HepG2 (cell line): ENCODE measurements at regions not wholly inside any gene's neighbourhood (a gene's known extent, or its start where the extent isn't known, plus 50 kb on each side); places are given as distances from the start of the nearest gene placed in this dataset.
A peak's percentile ranks its signal among the peaks of the same experiment; 100 is the strongest.

ENCODE experiments used
- ATAC-seq: fragments of 200-7000 bp; cut with Tn5 transposase; 3 replicates; pipeline ENCODE4 v1.9.1; 2020; ENCODE audit warnings: mild to moderate bottlenecking, moderate library complexity
- BruUV-seq: library from RNA; stranded (reverse); fragments of 400-500 nt; replicated peaks from 2 replicates; lab custom pipeline; 2021; lab: Mats Ljungman, UMichigan
- CTCF ChIA-PET: fragments of 300-600 bp; formaldehyde crosslinking; extraction: SDS; loops from one replicate; lab custom pipeline; 2021; ENCODE audit warnings: low total read pairs, inconsistent platforms, low intra/inter-chr PET ratio; lab: Yijun Ruan, JAX
- POLR2A ChIA-PET: fragments of 350-600 bp; sonication (Branson Sonifier 250); formaldehyde crosslinking; loops from one replicate; lab custom pipeline; 2020; ENCODE audit warnings: antibody characterized with exemption, inconsistent platforms; lab: Yijun Ruan, JAX
- DNase-seq: peaks from one replicate; pipeline ENCODE4 v3.0.0-alpha.2; 2015; ENCODE audit warnings: low spot score
- FAIRE-seq: peaks from 3 replicates; lab custom pipeline; 2011; peaks lifted over from hg19 to GRCh38; lab: Jason Lieb, UNC
- H2AFZ ChIP-seq: one replicate; pipeline ENCODE4 v1.6.1; 2011; ENCODE audit warnings: low read length, inconsistent platforms
- H3K27ac ChIP-seq: fragments of 300-600 bp; 3 replicates; pipeline ENCODE4 v1.8.0; 2011; ENCODE audit warnings: mixed run types, mild to moderate bottlenecking, mixed read lengths, low read length, inconsistent platforms; ENCODE audit not compliant: insufficient read depth; ENCODE audit errors: extremely low read length
- H3K27me3 ChIP-seq, 2 experiments: fragments of 200-600 bp in 1 of 2; 2 replicates in 1 of 2; 3 replicates in 1 of 2; pipeline versions ENCODE4 v1.6.0 to v1.8.0; 2011; ENCODE audit warnings: low read length in 2 of 2, mild to moderate bottlenecking in 2 of 2, moderate library complexity in 2 of 2, inconsistent platforms in 1 of 2; ENCODE audit not compliant: insufficient read depth in 2 of 2, control insufficient read depth in 1 of 2
- H3K36me3 ChIP-seq, 2 experiments: fragments of 200-600 bp in 1 of 2; replicated peaks in 1 of 2; 2 replicates in 1 of 2; 3 replicates in 1 of 2; pipeline versions ENCODE4 v1.5.1 to v1.8.0; 2011; ENCODE audit warnings: low read length in 2 of 2, inconsistent platforms in 1 of 2; ENCODE audit not compliant: insufficient read depth in 2 of 2, control insufficient read depth in 1 of 2
- H3K4me1 ChIP-seq: 2 replicates; pipeline ENCODE4 v1.5.1; 2012; ENCODE audit warnings: low read length, inconsistent platforms; ENCODE audit not compliant: insufficient read depth
- H3K4me2 ChIP-seq: 2 replicates; pipeline ENCODE4 v1.6.0; 2011; ENCODE audit warnings: low read depth, low read length, inconsistent platforms
- H3K4me3 ChIP-seq, 3 experiments: fragments of 200-600 bp in 1 of 3; sonication (generic), shearing (Covaris generic) in 1 of 3; replicated peaks in 1 of 3; 2 replicates each; pipeline ENCODE4 v1.5.1; 2011 to 2016; ENCODE audit warnings: low read length in 3 of 3, inconsistent platforms in 2 of 3, low read depth in 2 of 3, mild to moderate bottlenecking in 2 of 3, control low read depth in 1 of 3, mixed read lengths in 1 of 3; ENCODE audit not compliant: insufficient read depth in 1 of 3
- H3K79me2 ChIP-seq: one replicate; pipeline ENCODE4 v1.6.1; 2011; ENCODE audit warnings: low read length, inconsistent platforms; ENCODE audit not compliant: insufficient read depth
- H3K9ac ChIP-seq: 2 replicates; pipeline ENCODE4 v1.6.0; 2011; ENCODE audit warnings: mild to moderate bottlenecking, low read depth, low read length, inconsistent platforms; ENCODE audit not compliant: insufficient read depth
- H3K9me3 ChIP-seq: 2 replicates; pipeline ENCODE4 v1.5.1; 2012; ENCODE audit warnings: mild to moderate bottlenecking, low read length
- H4K20me1 ChIP-seq: 2 replicates; pipeline ENCODE4 v1.6.0; 2011; ENCODE audit warnings: inconsistent platforms, mild to moderate bottlenecking, low read length, moderate library complexity; ENCODE audit not compliant: insufficient read depth
- NCOA1 ChIP-seq: sonication (generic); formaldehyde crosslinking; IDR thresholded peaks from 2 replicates; pipeline ENCODE4 v1.9.0; 2021; ENCODE audit warnings: missing genetic modification reagents
- NR2F1 ChIP-seq, 2 experiments: fragments of 450-650 bp in 1 of 2; formaldehyde crosslinking in 1 of 2; IDR thresholded peaks; 2 replicates each; pipeline versions ENCODE4 v1.5.0 to v1.6.1; 2016 to 2020; ENCODE audit warnings: mild to moderate bottlenecking in 1 of 2, missing compliant biosample characterization in 1 of 2, missing genetic modification reagents in 1 of 2, moderate library complexity in 1 of 2
- TEF ChIP-seq: sonication (generic); formaldehyde crosslinking; IDR thresholded peaks from 2 replicates; pipeline ENCODE4 v1.5.0; 2020; ENCODE audit warnings: missing genetic modification reagents
- ZBED4 ChIP-seq: sonication (generic); formaldehyde crosslinking; IDR thresholded peaks from 2 replicates; pipeline ENCODE4 v1.4.0; 2020; ENCODE audit warnings: missing genetic modification reagents, borderline replicate concordance
- ZBTB43 ChIP-seq: sonication (generic); formaldehyde crosslinking; conservative IDR thresholded peaks from 2 replicates; pipeline ENCODE4 v1.4.0; 2020; ENCODE audit warnings: missing genetic modification reagents
- ZNF12 ChIP-seq: sonication (generic); formaldehyde crosslinking; IDR thresholded peaks from 2 replicates; pipeline ENCODE4 v1.5.0; 2020; ENCODE audit warnings: missing genetic modification reagents
- ZNF891 ChIP-seq: sonication (generic); formaldehyde crosslinking; IDR thresholded peaks from 2 replicates; pipeline ENCODE4 v1.5.0; 2020; ENCODE audit warnings: mild to moderate bottlenecking, missing genetic modification reagents
- WGBS: methylation state at CpG from one replicate; pipeline ENCODE4 v1.1.6; 2017; ENCODE audit warnings: low lambda C conversion rate; 5-methylcytosine and 5-hydroxymethylcytosine counted together
- in situ Hi-C: cut with HindIII; loops from 2 replicates; pipeline ENCODE4 v1.10.0; 2017; ENCODE audit warnings: low pct_unique_long_range_greater_than_20kb; ENCODE audit not compliant: extremely low pct_ligation_motif_present
- intact Hi-C: fragments of 100-400 bp; cut with micrococcal nuclease; formaldehyde crosslinking; loops from one replicate; pipeline ENCODE4 v1.10.0; 2022; ENCODE audit not compliant: unreplicated experiment
- TF ChIP-seq, protein P1 (sequence below): sonication (generic); formaldehyde crosslinking; IDR thresholded peaks from 2 replicates; pipeline ENCODE4 v1.4.0; 2020; ENCODE audit warnings: missing genetic modification reagents
- TF ChIP-seq, protein P2 (sequence below): sonication (generic); formaldehyde crosslinking; IDR thresholded peaks from 2 replicates; pipeline ENCODE4 v1.8.1; 2023; ENCODE audit warnings: mild to moderate bottlenecking, inconsistent platforms, moderate library complexity, missing genetic modification reagents, borderline replicate concordance
- TF ChIP-seq, protein P3 (sequence below): IDR thresholded peaks from 2 replicates; pipeline ENCODE4 v1.6.1; 2016

DNA sequence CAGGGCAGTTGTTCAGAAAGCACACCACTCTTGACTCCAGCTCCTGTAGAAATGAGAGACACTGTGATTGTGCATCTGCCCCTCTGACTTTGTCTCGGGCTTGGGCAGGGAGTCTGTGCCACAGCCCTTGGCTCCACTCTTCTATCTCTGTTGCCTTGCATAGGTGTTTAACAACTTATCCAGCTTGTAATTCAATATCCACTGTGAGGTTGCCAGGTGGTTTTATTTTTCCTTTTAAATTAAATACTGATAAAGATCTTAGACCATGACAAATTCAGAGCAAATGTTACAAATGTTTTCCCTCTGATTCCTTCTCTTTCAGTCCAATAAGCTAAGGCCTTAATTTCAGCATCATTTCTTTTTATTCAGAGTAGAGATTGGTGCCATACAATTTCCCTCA is 421.7 kb downstream of the STK39 start (continued):
- TF ChIP-seq ZBED4 (CRISPR knock-in tag): no peak
- TF ChIP-seq NCOA1 (CRISPR knock-in tag): no peak
- no peak for TF ChIP-seq TEF (CRISPR knock-in tag)
- TF ChIP-seq ZNF891: no peak

- H2AFZ ChIP-seq: no peak overlapping the region
- intact Hi-C loops (no loop called here), in situ Hi-C loops (no loop called here)
- H4K20me1 ChIP-seq: no peaks in the 10 kb centered on the region
- H3K27ac ChIP-seq: no peak overlapping the region
- H3K4me3 ChIP-seq: no peak overlapping the region
- ChIA-PET POLR2A (no interaction called here), CTCF (no interaction called here)
- WGBS: 92% methylated on average over 3 of the region's 3 CpGs
- no peaks in the 10 kb centered on the region for H3K9me3 ChIP-seq
- no peak overlapping the region for H3K9ac ChIP-seq
- peaks cover 32% of the 10 kb centered on the region for H3K4me1 ChIP-seq
- no peaks in the 10 kb centered on the region for H3K79me2 ChIP-seq
- H3K4me2 ChIP-seq: no peak overlapping the region
- no peak for ATAC-seq
- no peaks in the 10 kb centered on the region for H3K27me3 ChIP-seq
- FAIRE-seq: no peak
- H3K36me3 ChIP-seq: no peaks in the 10 kb centered on the region
- BruUV-seq: no TSS peak
- DNase-seq: no peak
- TF ChIP-seq, protein P1, sequence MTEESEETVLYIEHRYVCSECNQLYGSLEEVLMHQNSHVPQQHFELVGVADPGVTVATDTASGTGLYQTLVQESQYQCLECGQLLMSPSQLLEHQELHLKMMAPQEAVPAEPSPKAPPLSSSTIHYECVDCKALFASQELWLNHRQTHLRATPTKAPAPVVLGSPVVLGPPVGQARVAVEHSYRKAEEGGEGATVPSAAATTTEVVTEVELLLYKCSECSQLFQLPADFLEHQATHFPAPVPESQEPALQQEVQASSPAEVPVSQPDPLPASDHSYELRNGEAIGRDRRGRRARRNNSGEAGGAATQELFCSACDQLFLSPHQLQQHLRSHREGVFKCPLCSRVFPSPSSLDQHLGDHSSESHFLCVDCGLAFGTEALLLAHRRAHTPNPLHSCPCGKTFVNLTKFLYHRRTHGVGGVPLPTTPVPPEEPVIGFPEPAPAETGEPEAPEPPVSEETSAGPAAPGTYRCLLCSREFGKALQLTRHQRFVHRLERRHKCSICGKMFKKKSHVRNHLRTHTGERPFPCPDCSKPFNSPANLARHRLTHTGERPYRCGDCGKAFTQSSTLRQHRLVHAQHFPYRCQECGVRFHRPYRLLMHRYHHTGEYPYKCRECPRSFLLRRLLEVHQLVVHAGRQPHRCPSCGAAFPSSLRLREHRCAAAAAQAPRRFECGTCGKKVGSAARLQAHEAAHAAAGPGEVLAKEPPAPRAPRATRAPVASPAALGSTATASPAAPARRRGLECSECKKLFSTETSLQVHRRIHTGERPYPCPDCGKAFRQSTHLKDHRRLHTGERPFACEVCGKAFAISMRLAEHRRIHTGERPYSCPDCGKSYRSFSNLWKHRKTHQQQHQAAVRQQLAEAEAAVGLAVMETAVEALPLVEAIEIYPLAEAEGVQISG (CRISPR knock-in tag): no peak
- TF ChIP-seq, protein P2, sequence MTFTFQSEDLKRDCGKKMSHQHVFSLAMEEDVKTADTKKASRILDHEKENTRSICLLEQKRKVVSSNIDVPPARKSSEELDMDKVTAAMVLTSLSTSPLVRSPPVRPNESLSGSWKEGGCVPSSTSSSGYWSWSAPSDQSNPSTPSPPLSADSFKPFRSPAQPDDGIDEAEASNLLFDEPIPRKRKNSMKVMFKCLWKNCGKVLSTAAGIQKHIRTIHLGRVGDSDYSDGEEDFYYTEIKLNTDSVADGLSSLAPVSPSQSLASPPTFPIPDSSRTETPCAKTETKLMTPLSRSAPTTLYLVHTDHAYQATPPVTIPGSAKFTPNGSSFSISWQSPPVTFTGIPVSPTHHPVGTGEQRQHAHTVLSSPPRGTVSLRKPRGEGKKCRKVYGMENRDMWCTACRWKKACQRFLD (CRISPR knock-in tag): no peak
- TF ChIP-seq, protein P3, sequence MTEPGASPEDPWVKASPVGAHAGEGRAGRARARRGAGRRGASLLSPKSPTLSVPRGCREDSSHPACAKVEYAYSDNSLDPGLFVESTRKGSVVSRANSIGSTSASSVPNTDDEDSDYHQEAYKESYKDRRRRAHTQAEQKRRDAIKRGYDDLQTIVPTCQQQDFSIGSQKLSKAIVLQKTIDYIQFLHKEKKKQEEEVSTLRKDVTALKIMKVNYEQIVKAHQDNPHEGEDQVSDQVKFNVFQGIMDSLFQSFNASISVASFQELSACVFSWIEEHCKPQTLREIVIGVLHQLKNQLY (CRISPR knock-in tag): no peak
- TF ChIP-seq NR2F1 (CRISPR knock-in tag; IDR thresholded peaks at IDR 0.05) (no peak), ZNF12 (CRISPR knock-in tag) (peak; percentile 98), ZBTB43 (CRISPR knock-in tag) (no peak)
Measured at GRCh38 chr2:167822690-167823465, 424.5 kb downstream of the STK39 start.
